HepG2 (cell line): ENCODE measurements at regions not wholly inside any gene's neighbourhood (a gene's known extent, or its start where the extent isn't known, plus 50 kb on each side); places are given as distances from the start of the nearest gene placed in this dataset.

Experiments used
- ATAC-seq: fragments of 200-7000 bp; cut with Tn5 transposase; 3 replicates; pipeline ENCODE4 v1.9.1; 2020; ENCODE audit warnings: mild to moderate bottlenecking, moderate library complexity
- BruUV-seq: library from RNA; stranded (reverse); fragments of 400-500 nt; replicated peaks from 2 replicates; lab custom pipeline; 2021; lab: Mats Ljungman, UMichigan
- CTCF ChIA-PET: fragments of 300-600 bp; formaldehyde crosslinking; extraction: SDS; loops from one replicate; lab custom pipeline; 2021; ENCODE audit warnings: low total read pairs, inconsistent platforms, low intra/inter-chr PET ratio; lab: Yijun Ruan, JAX
- POLR2A ChIA-PET: fragments of 350-600 bp; sonication (Branson Sonifier 250); formaldehyde crosslinking; loops from one replicate; lab custom pipeline; 2020; ENCODE audit warnings: antibody characterized with exemption, inconsistent platforms; lab: Yijun Ruan, JAX
- DNase-seq: peaks from one replicate; pipeline ENCODE4 v3.0.0-alpha.2; 2015; ENCODE audit warnings: low spot score
- FAIRE-seq: peaks from 3 replicates; lab custom pipeline; 2011; peaks lifted over from hg19 to GRCh38; lab: Jason Lieb, UNC
- H2AFZ ChIP-seq: one replicate; pipeline ENCODE4 v1.6.1; 2011; ENCODE audit warnings: low read length, inconsistent platforms
- H3K27ac ChIP-seq: fragments of 300-600 bp; 3 replicates; pipeline ENCODE4 v1.8.0; 2011; ENCODE audit warnings: mixed run types, mild to moderate bottlenecking, mixed read lengths, low read length, inconsistent platforms; ENCODE audit not compliant: insufficient read depth; ENCODE audit errors: extremely low read length
- H3K27me3 ChIP-seq, 2 experiments: fragments of 200-600 bp in 1 of 2; 2 replicates in 1 of 2; 3 replicates in 1 of 2; pipeline versions ENCODE4 v1.6.0 to v1.8.0; 2011; ENCODE audit warnings: low read length in 2 of 2, mild to moderate bottlenecking in 2 of 2, moderate library complexity in 2 of 2, inconsistent platforms in 1 of 2; ENCODE audit not compliant: insufficient read depth in 2 of 2, control insufficient read depth in 1 of 2
- H3K36me3 ChIP-seq, 2 experiments: fragments of 200-600 bp in 1 of 2; replicated peaks in 1 of 2; 2 replicates in 1 of 2; 3 replicates in 1 of 2; pipeline versions ENCODE4 v1.5.1 to v1.8.0; 2011; ENCODE audit warnings: low read length in 2 of 2, inconsistent platforms in 1 of 2; ENCODE audit not compliant: insufficient read depth in 2 of 2, control insufficient read depth in 1 of 2
- H3K4me1 ChIP-seq: 2 replicates; pipeline ENCODE4 v1.5.1; 2012; ENCODE audit warnings: low read length, inconsistent platforms; ENCODE audit not compliant: insufficient read depth
- H3K4me2 ChIP-seq: 2 replicates; pipeline ENCODE4 v1.6.0; 2011; ENCODE audit warnings: low read depth, low read length, inconsistent platforms
- H3K4me3 ChIP-seq, 3 experiments: fragments of 200-600 bp in 1 of 3; sonication (generic), shearing (Covaris generic) in 1 of 3; replicated peaks in 1 of 3; 2 replicates each; pipeline ENCODE4 v1.5.1; 2011 to 2016; ENCODE audit warnings: low read length in 3 of 3, inconsistent platforms in 2 of 3, low read depth in 2 of 3, mild to moderate bottlenecking in 2 of 3, control low read depth in 1 of 3, mixed read lengths in 1 of 3; ENCODE audit not compliant: insufficient read depth in 1 of 3
- H3K79me2 ChIP-seq: one replicate; pipeline ENCODE4 v1.6.1; 2011; ENCODE audit warnings: low read length, inconsistent platforms; ENCODE audit not compliant: insufficient read depth
- H3K9ac ChIP-seq: 2 replicates; pipeline ENCODE4 v1.6.0; 2011; ENCODE audit warnings: mild to moderate bottlenecking, low read depth, low read length, inconsistent platforms; ENCODE audit not compliant: insufficient read depth
- H3K9me3 ChIP-seq: 2 replicates; pipeline ENCODE4 v1.5.1; 2012; ENCODE audit warnings: mild to moderate bottlenecking, low read length
- H4K20me1 ChIP-seq: 2 replicates; pipeline ENCODE4 v1.6.0; 2011; ENCODE audit warnings: inconsistent platforms, mild to moderate bottlenecking, low read length, moderate library complexity; ENCODE audit not compliant: insufficient read depth
- CERS6 ChIP-seq: sonication (generic); formaldehyde crosslinking; IDR thresholded peaks from 2 replicates; pipeline ENCODE4 v1.5.0; 2020; ENCODE audit warnings: missing genetic modification reagents
- CHCHD3 ChIP-seq: sonication (generic); formaldehyde crosslinking; IDR thresholded peaks from 2 replicates; pipeline ENCODE4 v1.8.0; 2022; ENCODE audit warnings: mild to moderate bottlenecking, missing genetic modification reagents, moderate library complexity
- ESRRA ChIP-seq: sonication (generic); formaldehyde crosslinking; IDR thresholded peaks from 2 replicates; pipeline ENCODE4 v1.5.1; 2020; ENCODE audit warnings: mild to moderate bottlenecking, low read depth, missing genetic modification reagents
- KDM5B ChIP-seq: sonication (generic); formaldehyde crosslinking; IDR thresholded peaks from 2 replicates; pipeline ENCODE4 v1.4.0; 2020; ENCODE audit warnings: missing genetic modification reagents, mild to moderate bottlenecking, borderline replicate concordance
- MATR3 ChIP-seq: sonication (generic); formaldehyde crosslinking; IDR thresholded peaks from 2 replicates; pipeline ENCODE4 v1.4.0; 2020; ENCODE audit warnings: missing genetic modification reagents
- MAX ChIP-seq: IDR thresholded peaks from 2 replicates; pipeline ENCODE4 v1.6.1; 2012; ENCODE audit warnings: inconsistent platforms
- NFIC ChIP-seq: IDR thresholded peaks from 2 replicates; pipeline ENCODE4 v1.6.1; 2012; ENCODE audit warnings: mild to moderate bottlenecking, low read length, inconsistent platforms
- POGZ ChIP-seq: sonication (generic); formaldehyde crosslinking; IDR thresholded peaks from 2 replicates; pipeline ENCODE4 v1.4.0; 2020; ENCODE audit warnings: mild to moderate bottlenecking, missing genetic modification reagents
- RAD51 ChIP-seq: fragments of 450-650 bp; IDR thresholded peaks from 2 replicates; pipeline ENCODE4 v1.6.1; 2016; ENCODE audit warnings: borderline replicate concordance
- SRY ChIP-seq: sonication (generic); formaldehyde crosslinking; IDR thresholded peaks from 2 replicates; pipeline ENCODE4 v1.8.0; 2022; ENCODE audit warnings: mild to moderate bottlenecking, missing genetic modification reagents
- ZBTB34 ChIP-seq: sonication (generic); formaldehyde crosslinking; IDR thresholded peaks from 2 replicates; pipeline ENCODE4 v1.8.0; 2022; ENCODE audit warnings: mild to moderate bottlenecking, missing genetic modification reagents
- ZNF326 ChIP-seq: sonication (generic); formaldehyde crosslinking; IDR thresholded peaks from 2 replicates; pipeline ENCODE4 v1.4.0; 2020; ENCODE audit warnings: missing genetic modification reagents, borderline replicate concordance
- ZNF484 ChIP-seq: sonication (generic); formaldehyde crosslinking; IDR thresholded peaks from 2 replicates; pipeline ENCODE4 v1.5.1; 2020; ENCODE audit warnings: mild to moderate bottlenecking, low read depth, missing genetic modification reagents, borderline replicate concordance
- ZNF598 ChIP-seq: sonication (generic); formaldehyde crosslinking; IDR thresholded peaks from 2 replicates; pipeline ENCODE4 v1.5.1; 2020; ENCODE audit warnings: mild to moderate bottlenecking, missing genetic modification reagents, borderline replicate concordance
- ZNF629 ChIP-seq: sonication (generic); formaldehyde crosslinking; conservative IDR thresholded peaks from 2 replicates; pipeline ENCODE4 v1.5.0; 2020; ENCODE audit warnings: missing genetic modification reagents
- ZNF670 ChIP-seq: sonication (generic); formaldehyde crosslinking; IDR thresholded peaks from 2 replicates; pipeline ENCODE4 v1.8.0; 2022; ENCODE audit warnings: mild to moderate bottlenecking, missing genetic modification reagents, borderline replicate concordance
- WGBS: methylation state at CpG from one replicate; pipeline ENCODE4 v1.1.6; 2017; ENCODE audit warnings: low lambda C conversion rate; 5-methylcytosine and 5-hydroxymethylcytosine counted together
- in situ Hi-C: cut with HindIII; loops from 2 replicates; pipeline ENCODE4 v1.10.0; 2017; ENCODE audit warnings: low pct_unique_long_range_greater_than_20kb; ENCODE audit not compliant: extremely low pct_ligation_motif_present
- intact Hi-C: fragments of 100-400 bp; cut with micrococcal nuclease; formaldehyde crosslinking; loops from one replicate; pipeline ENCODE4 v1.10.0; 2022; ENCODE audit not compliant: unreplicated experiment
- TF ChIP-seq, protein P1 (sequence below): sonication (generic); formaldehyde crosslinking; IDR thresholded peaks from 2 replicates; pipeline ENCODE4 v1.9.0; 2021; ENCODE audit warnings: missing genetic modification reagents, mild to moderate bottlenecking, borderline replicate concordance
- TF ChIP-seq, protein P2 (sequence below): sonication (generic); formaldehyde crosslinking; IDR thresholded peaks from 2 replicates; pipeline ENCODE4 v1.9.0; 2021; ENCODE audit warnings: missing genetic modification reagents, borderline replicate concordance
- TF ChIP-seq, protein P3 (sequence below): IDR thresholded peaks from 2 replicates; pipeline ENCODE4 v1.6.1; 2016; ENCODE audit warnings: low read depth, borderline replicate concordance

- TF ChIP-seq, protein P1, sequence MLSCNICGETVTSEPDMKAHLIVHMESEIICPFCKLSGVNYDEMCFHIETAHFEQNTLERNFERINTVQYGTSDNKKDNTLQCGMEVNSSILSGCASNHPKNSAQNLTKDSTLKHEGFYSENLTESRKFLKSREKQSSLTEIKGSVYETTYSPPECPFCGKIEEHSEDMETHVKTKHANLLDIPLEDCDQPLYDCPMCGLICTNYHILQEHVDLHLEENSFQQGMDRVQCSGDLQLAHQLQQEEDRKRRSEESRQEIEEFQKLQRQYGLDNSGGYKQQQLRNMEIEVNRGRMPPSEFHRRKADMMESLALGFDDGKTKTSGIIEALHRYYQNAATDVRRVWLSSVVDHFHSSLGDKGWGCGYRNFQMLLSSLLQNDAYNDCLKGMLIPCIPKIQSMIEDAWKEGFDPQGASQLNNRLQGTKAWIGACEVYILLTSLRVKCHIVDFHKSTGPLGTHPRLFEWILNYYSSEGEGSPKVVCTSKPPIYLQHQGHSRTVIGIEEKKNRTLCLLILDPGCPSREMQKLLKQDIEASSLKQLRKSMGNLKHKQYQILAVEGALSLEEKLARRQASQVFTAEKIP: no peak
Measured at GRCh38 chr6:128601060-128601459, 80.7 kb upstream of the PTPRK start (continued).

DNA sequence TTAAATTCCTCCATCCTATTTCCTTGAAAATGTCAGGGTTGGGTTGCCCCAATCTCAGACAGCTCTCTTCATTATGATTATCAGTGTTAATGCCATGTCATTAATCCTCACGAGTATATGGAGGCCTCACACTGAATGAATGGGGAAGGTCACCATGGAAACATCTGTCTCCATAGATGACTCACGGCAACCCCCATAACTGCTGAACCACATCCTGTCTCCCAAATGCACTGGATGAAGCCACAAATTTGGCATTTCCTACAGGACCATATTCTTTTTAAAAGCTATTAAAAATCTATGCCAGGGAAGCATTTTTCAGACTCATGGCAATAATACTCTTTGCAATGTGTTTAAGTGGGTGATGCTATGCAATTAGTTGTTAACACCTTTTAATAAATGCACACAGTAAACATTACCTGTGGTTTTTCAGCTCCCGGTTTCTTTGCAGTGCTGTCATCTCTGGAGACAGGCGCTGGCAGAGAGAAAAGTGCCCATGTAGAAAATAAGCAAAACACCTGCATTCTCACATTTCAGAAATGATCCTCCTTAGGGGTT, 80.1 kb upstream of the PTPRK start:
- Histone ChIP-seq H3K36me3 (no peaks in the 10 kb centered on the region), H3K27ac (no peak overlapping the region), H2AFZ (no peak overlapping the region), H4K20me1 (no peaks in the 10 kb centered on the region), H3K4me2 (no peak overlapping the region), H3K79me2 (no peaks in the 10 kb centered on the region), H3K9me3 (no peaks in the 10 kb centered on the region), H3K9ac (no peak overlapping the region), H3K4me1 (no peaks in the 10 kb centered on the region), H3K27me3 (peaks cover 0 to 13% of the 10 kb centered on the region in 2 experiments; a peak in 2 of 5 replicates), H3K4me3 (no peak overlapping the region)
- DNase-seq (no peak), ATAC-seq (no peak), FAIRE-seq (no peak)
- WGBS: 5% methylated on average over 4 of the region's 4 CpGs
- ChIA-PET CTCF (no interaction called here), POLR2A (no interaction called here)
- intact Hi-C loops (no loop called here), in situ Hi-C loops (no loop called here)
- BruUV-seq: no TSS peak
- TF ChIP-seq, protein P2, sequence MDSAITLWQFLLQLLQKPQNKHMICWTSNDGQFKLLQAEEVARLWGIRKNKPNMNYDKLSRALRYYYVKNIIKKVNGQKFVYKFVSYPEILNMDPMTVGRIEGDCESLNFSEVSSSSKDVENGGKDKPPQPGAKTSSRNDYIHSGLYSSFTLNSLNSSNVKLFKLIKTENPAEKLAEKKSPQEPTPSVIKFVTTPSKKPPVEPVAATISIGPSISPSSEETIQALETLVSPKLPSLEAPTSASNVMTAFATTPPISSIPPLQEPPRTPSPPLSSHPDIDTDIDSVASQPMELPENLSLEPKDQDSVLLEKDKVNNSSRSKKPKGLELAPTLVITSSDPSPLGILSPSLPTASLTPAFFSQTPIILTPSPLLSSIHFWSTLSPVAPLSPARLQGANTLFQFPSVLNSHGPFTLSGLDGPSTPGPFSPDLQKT (CRISPR knock-in tag): no peak
- no peak for TF ChIP-seq SRY (CRISPR knock-in tag)
- TF ChIP-seq ZNF598: no peak
- no peak for TF ChIP-seq CERS6
- no peak for TF ChIP-seq ZNF670 (CRISPR knock-in tag)
- TF ChIP-seq ESRRA (CRISPR knock-in tag): no peak
- TF ChIP-seq KDM5B (CRISPR knock-in tag): no peak
- TF ChIP-seq RAD51: no peak
- TF ChIP-seq NFIC: no peak
- TF ChIP-seq ZNF629 (CRISPR knock-in tag): no peak
- TF ChIP-seq MAX: no peak
- no peak for TF ChIP-seq MATR3
- TF ChIP-seq ZBTB34 (CRISPR knock-in tag): no peak
- no peak for TF ChIP-seq ZNF326 (CRISPR knock-in tag)
- no peak for TF ChIP-seq ZNF484 (CRISPR knock-in tag)
- TF ChIP-seq CHCHD3: no peak
- TF ChIP-seq, protein P3, sequence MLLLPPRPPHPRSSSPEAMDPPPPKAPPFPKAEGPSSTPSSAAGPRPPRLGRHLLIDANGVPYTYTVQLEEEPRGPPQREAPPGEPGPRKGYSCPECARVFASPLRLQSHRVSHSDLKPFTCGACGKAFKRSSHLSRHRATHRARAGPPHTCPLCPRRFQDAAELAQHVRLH (CRISPR knock-in tag): no peak
- TF ChIP-seq POGZ (CRISPR knock-in tag): no peak
